ENCODE measurements at regions not wholly inside any gene's neighbourhood (a gene's known extent, or its start where the extent isn't known, plus 50 kb on each side); places are given as distances from the start of the nearest gene placed in this dataset.
"Not testable (repeated sequence)": the region's sequence is repeated elsewhere in the genome, so short reads cannot be mapped to it uniquely, and the experiment has no call there.

GRCh38 chr2:22153931-22154613, 1030.3 kb downstream of the TDRD15 start:
- no peak for DNase-seq (ENCODE audit: low read depth in 2 of 3, low spot score in 2 of 3)

GRCh38 chr2:22156661-22157060, 1032.9 kb downstream of the TDRD15 start:
- DNase-seq (ENCODE audit: low read depth in 2 of 3, low spot score in 2 of 3) = not testable (repeated sequence)

GRCh38 chr2:22167256-22167655, 1043.5 kb downstream of the TDRD15 start:
- DNase-seq (ENCODE audit: low read depth in 2 of 3, low spot score in 2 of 3) = no peak

DNA sequence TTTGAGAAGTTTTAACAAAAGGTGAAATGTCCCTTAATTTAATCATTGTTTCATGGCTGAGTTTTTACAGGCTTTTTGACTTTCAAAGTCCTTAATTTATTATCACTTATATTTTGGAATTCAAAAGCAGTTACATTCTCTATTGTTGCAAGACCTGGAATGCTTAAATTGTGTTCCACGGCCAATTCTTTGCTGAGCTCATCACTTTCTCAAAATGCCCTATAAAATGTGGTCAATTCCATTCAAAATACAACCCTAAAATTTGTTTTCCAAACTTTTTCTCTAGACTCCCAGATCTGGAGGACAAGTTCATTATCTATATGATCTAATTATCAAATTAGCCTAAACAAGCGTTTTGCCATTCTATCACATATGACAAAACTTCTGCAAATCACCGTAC, 1051.2 kb downstream of the TDRD15 start:
- no peak for DNase-seq (ENCODE audit: low read depth in 2 of 3, low spot score in 2 of 3)

GRCh38 chr2:22185251-22185650, 1061.5 kb downstream of the TDRD15 start:
- DNase-seq (ENCODE audit: low read depth in 2 of 3, low spot score in 2 of 3) = no peak

GRCh38 chr2:22186261-22186828, 1062.6 kb downstream of the TDRD15 start:
- not testable (repeated sequence) for DNase-seq (ENCODE audit: low read depth in 2 of 3, low spot score in 2 of 3)

DNA sequence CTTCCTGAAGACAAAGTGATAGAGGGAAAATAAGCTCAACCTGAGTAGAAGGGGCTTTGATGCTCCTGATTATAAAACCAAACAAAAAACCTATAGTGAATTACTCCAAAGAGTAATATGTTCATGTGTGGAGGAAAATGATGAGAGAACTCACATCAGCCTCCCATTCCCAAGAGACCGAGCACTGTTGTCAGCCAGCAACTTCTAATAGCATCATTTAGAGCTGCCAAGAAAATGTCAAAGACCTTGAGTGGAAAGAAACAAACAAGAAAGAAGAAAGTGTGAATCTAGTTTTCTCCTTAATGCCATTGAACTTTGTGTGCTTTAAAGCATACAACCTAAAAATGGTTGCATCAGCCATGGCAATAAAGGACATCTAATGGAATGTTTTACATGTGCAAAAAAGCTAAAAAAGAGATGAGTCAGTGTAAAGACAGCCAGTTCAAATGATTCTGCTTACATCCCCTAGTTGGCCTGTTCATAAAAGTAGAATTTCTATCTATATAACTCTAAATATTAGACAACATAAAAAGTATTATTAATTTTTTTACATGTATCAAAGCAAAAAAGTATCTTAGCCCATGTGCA, 1066.2 kb downstream of the TDRD15 start:
- no peak for DNase-seq (ENCODE audit: low read depth in 2 of 3, low spot score in 2 of 3)

- no peak for DNase-seq (ENCODE audit: low read depth in 2 of 3, low spot score in 2 of 3)
These were observed 1070.5 kb downstream of the TDRD15 start for GRCh38 chr2:22194218-22194617.

- no peak for DNase-seq (ENCODE audit: low read depth in 2 of 3, low spot score in 2 of 3)
These were observed 1073.0 kb downstream of the TDRD15 start for GRCh38 chr2:22196806-22197205.

DNA sequence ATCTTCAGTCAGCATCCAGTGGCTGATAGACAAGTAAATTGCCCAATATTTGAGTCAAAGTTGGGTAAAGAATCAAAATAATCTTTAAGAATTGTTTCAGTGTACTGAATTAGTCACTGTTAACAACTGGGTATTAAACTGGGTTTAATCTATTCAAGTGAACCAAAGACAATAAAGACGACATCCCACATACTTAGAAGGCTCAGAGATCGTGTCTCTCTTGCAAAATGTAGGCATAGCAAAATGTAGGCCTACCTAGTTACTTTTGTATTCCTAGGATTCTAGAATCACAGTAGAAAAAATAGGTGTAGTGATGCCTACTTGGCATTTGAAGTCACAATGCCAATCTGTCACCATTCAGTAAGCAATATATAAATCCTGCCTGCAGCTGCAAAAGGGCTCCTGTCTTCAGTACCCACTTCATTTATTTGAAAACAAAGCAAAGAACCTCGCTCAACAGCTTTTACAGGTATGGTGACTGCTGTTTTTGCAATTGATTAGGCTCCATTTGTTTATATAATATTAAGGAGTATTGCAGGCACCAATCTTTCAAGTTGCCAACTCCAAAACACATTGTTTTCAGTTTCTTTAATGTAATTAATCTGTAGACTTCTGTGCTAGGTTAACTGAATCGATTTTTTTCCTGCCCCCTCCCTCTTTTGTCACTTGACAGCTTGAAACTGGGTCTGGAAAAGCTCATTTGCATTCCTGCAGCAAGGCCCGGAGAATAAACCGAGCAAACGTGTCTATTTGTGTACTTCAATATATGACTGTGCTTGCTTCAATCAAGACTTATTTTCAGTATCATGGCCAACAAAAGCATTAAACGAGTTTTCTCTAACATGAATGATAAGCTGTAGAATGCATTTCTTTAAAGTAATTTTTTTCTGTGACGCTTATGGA, 1074.9 kb downstream of the TDRD15 start:
- DNase-seq (ENCODE audit: low read depth in 2 of 3, low spot score in 2 of 3) = no peak

- no peak for DNase-seq (ENCODE audit: low read depth in 2 of 3, low spot score in 2 of 3)
These were observed 1076.2 kb downstream of the TDRD15 start for GRCh38 chr2:22199994-22200393.

- no peak for DNase-seq (ENCODE audit: low read depth in 2 of 3, low spot score in 2 of 3)
These were observed 1085.8 kb downstream of the TDRD15 start for GRCh38 chr2:22209545-22209944.

DNA sequence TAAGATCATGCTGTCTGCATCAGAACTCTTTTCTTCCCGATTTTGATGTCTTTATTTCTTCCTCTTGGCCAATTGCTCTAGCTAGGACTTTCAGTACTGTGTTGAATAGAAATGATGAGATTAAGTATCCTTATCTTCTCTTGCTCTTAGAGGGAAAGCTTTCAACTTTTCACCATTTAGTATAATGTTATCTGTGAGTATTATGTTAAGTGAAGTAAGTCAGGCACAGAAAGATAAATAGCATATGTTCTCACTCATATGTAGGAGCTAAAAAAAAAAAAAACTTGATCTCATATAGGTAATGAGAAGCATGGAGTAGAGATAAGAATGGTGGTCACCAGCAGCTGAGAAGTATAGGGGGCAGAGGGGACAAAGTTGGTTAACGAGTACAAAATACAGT, 1089.5 kb downstream of the TDRD15 start:
- no peak for DNase-seq (ENCODE audit: low read depth in 2 of 3, low spot score in 2 of 3)

DNA sequence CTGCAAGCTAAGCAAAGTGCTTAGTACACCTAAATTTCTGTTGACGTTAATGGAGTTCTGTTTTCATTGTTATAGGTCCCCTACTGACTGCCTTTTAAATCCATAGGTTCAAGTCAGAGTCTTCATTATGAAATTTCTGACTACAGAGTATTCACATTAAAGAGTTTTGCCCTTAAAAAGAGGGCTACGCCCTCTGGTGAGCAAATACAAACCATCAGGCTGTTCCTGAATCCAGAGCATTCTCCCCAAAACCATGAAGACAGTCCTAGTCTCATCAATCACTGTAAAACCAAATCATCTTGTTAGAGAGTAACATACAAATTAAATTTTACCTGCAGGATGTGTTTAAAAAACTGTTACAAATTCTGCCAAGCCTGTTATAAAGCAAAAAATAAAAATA, 1091.7 kb downstream of the TDRD15 start:
- DNase-seq (ENCODE audit: low read depth in 2 of 3, low spot score in 2 of 3) = no peak

- no peak for DNase-seq (ENCODE audit: low read depth in 2 of 3, low spot score in 2 of 3)
These were observed 1094.1 kb downstream of the TDRD15 start for GRCh38 chr2:22217881-22218280.

DNA sequence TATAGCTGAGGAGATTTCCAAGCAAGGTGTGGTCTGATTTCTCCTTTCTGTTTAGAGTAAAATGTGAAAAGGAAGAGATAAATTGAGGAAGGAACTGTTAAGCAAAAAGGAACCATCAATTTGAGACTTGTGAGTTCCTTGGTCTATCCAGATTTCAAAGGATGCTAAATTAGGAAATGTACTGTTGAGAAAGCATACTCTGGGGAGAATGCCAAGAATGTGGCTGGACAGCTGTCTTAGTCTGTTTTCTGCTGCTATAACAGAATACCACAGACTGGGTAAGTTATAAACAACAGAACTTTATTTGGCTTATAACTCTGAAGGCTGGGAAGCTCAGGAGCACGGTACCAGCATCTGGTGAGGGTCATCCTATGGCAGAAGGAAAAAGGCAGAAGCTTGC, 1097.2 kb downstream of the TDRD15 start:
- DNase-seq (ENCODE audit: low read depth in 2 of 3, low spot score in 2 of 3) = no peak

GRCh38 chr2:22238967-22239366, 1115.2 kb downstream of the TDRD15 start:
- DNase-seq (ENCODE audit: low read depth in 2 of 3, low spot score in 2 of 3) = no peak

GRCh38 chr2:22247466-22247865, 1123.7 kb downstream of the TDRD15 start:
- DNase-seq (ENCODE audit: low read depth in 2 of 3, low spot score in 2 of 3) = no peak

DNA sequence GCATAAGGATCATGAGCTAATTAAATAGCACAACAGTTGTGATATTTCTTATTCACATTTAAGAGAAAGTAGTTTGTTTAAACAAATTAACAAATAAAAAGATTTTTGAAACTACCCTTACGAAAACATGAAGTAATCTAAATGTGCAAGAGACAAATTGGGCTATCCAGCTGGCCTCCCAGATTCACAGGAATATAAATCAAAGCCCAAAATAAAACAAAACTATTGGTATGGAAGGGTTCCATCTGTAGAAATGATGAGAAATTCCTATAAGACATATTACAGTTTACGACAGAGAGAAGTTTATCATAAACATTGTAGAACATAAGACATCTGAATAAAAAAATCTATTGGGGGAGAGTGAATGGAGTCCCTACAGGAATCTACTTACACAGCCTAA, 1125.1 kb downstream of the TDRD15 start:
- DNase-seq (ENCODE audit: low read depth in 2 of 3, low spot score in 2 of 3) = no peak

DNA sequence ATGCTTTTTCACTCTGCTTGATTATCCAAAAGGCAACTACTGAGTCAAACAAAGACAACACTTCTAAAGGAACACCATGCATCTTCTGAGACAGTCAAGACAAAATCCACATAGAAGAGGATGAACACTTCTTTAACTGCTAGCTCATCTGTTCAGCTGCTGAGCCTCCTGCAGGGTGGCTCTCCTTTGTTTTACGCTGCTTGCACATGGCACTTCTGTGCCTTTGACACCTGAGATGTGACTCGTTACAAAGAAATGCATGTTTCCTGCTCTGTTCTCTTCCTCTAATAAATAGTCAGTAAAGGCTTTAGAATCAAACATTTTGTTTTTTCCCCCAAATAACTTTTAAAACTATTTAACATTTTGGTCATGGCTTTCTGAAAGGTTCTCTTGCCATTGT, 1129.4 kb downstream of the TDRD15 start:
- no peak for DNase-seq (ENCODE audit: low read depth in 2 of 3, low spot score in 2 of 3)

DNA sequence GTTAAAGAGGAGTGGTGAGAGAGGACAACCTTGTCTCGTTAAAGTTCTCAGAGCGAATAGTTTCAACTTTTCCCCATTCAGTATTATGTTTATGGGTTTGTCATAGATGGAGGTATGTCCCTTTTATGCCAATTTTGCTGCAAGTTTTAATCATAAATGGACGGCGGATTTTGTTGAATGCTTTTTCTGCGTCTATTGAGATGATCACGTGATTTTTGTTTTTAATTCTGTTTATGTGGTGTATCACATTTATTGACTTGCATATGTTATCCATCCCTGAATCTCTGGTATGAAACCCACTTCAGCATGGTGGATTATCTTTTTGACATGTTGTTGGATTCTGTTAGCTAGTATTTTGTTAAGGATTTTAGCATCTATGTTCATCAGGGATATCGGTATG, 1123.8 kb upstream of the KLHL29 start:
- no peak for DNase-seq (ENCODE audit: low read depth in 2 of 3, low spot score in 2 of 3)

All from hematopoietic multipotent progenitor cell (in vitro differentiated cells).